HG03342 (cell line): ENCODE measurements at regions not wholly inside any gene's neighbourhood (a gene's known extent, or its start where the extent isn't known, plus 50 kb on each side); places are given as distances from the start of the nearest gene placed in this dataset.
A peak's percentile ranks its signal among the peaks of the same experiment; 100 is the strongest.

Source experiments
- ATAC-seq: cut with Tn5 transposase; IDR thresholded peaks from one replicate; pipeline ENCODE4 v1.9.1; 2021; ENCODE audit warnings: mild to moderate bottlenecking, moderate library complexity; ENCODE audit not compliant: unreplicated experiment

- no peak for ATAC-seq
These were observed 55.4 kb upstream of the RNF180 start for GRCh38 chr5:64110222-64110621.

- no peak for ATAC-seq
These were observed 57.0 kb upstream of the RNF180 start for GRCh38 chr5:64108674-64109073.

GRCh38 chr5:64100203-64100602, 65.4 kb upstream of the RNF180 start:
- no peak for ATAC-seq

- ATAC-seq, result no peak
These were observed 68.9 kb upstream of the RNF180 start for GRCh38 chr5:64096771-64097170.

- no peak for ATAC-seq
These were observed 88.1 kb upstream of the RNF180 start for GRCh38 chr5:64077589-64077988.

- ATAC-seq, result peak; percentile 97
These were observed 91.1 kb upstream of the RNF180 start for GRCh38 chr5:64074533-64074932.

GRCh38 chr5:64069486-64069885, 96.2 kb upstream of the RNF180 start:
- no peak for ATAC-seq

GRCh38 chr5:64050296-64050695, 88.1 kb upstream of the HTR1A start:
- no peak for ATAC-seq

GRCh38 chr5:64040490-64040889, 78.2 kb upstream of the HTR1A start:
- ATAC-seq, result no peak

- no peak for ATAC-seq
These were observed 64.2 kb upstream of the HTR1A start for GRCh38 chr5:64026493-64026892.

- no peak for ATAC-seq
These were observed 57.5 kb upstream of the HTR1A start for GRCh38 chr5:64019746-64020145.

- ATAC-seq, result no peak
These were observed 56.7 kb upstream of the HTR1A start for GRCh38 chr5:64018966-64019365.

GRCh38 chr5:64015824-64016223, 53.6 kb upstream of the HTR1A start:
- ATAC-seq, result no peak
